Mesothelial cell of epicardium (in vitro differentiated cells): ENCODE measurements at regions not wholly inside any gene's neighbourhood (a gene's known extent, or its start where the extent isn't known, plus 50 kb on each side); places are given as distances from the start of the nearest gene placed in this dataset.

ENCODE experiments used
- DNase-seq, 2 experiments: peaks; one replicate each; pipeline ENCODE4 v3.0.0; 2021; ENCODE audit warnings: low spot score in 2 of 2; ENCODE audit not compliant: unreplicated experiment in 2 of 2
- H3K27ac Mint-ChIP-seq: 2 replicates; pipeline ENCODE4 v1.8.0; 2021; ENCODE audit warnings: mixed read lengths
- H3K27me3 Mint-ChIP-seq: 2 replicates; pipeline ENCODE4 v1.8.0; 2021; ENCODE audit warnings: low read depth, mixed read lengths
- H3K36me3 Mint-ChIP-seq: 2 replicates; pipeline ENCODE4 v1.8.0; 2021; ENCODE audit warnings: mixed read lengths
- H3K4me1 Mint-ChIP-seq: 2 replicates; pipeline ENCODE4 v1.8.0; 2021; ENCODE audit warnings: mixed read lengths
- H3K4me3 Mint-ChIP-seq: 2 replicates; pipeline ENCODE4 v1.8.0; 2021; ENCODE audit warnings: mild to moderate bottlenecking, moderate library complexity, mixed read lengths
- H3K9me3 Mint-ChIP-seq: 2 replicates; pipeline ENCODE4 v1.8.0; 2021; ENCODE audit warnings: mixed read lengths
- TF ChIP-seq, protein P1 (sequence below): fragments of 200-600 bp; sonication (generic); IDR thresholded peaks from one replicate; pipeline ENCODE4 v1.5.0; 2021; ENCODE audit warnings: antibody characterized with exemption; ENCODE audit not compliant: unreplicated experiment

DNA sequence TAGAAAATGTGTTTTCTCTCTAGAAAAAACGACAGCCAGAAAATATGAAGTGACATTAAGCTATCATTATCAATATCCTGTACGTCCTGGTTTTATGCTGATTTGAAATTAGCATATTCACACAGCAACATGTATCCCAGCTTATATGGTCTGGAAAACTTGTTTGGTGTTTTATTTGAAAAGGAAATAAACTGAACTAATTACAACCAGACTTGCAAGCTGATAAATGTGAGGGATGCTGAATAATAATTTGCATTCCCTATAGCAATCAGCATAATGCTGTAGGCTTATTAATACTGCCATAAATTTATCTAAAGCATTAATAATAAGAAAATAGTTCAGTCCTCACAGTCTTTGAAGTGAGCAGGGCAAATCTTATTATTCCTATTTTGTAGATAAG is 336.9 kb upstream of the UMPS start:
- H3K27me3 Mint-ChIP-seq, result no peaks in the 10 kb centered on the region
- no peak for DNase-seq
- H3K4me1 Mint-ChIP-seq, result peaks cover 18% of the 10 kb centered on the region
- H3K27ac Mint-ChIP-seq, result no peak overlapping the region
- H3K36me3 Mint-ChIP-seq, result peaks cover 8% of the 10 kb centered on the region
- H3K4me3 Mint-ChIP-seq, result no peak overlapping the region
- TF ChIP-seq, protein P1, sequence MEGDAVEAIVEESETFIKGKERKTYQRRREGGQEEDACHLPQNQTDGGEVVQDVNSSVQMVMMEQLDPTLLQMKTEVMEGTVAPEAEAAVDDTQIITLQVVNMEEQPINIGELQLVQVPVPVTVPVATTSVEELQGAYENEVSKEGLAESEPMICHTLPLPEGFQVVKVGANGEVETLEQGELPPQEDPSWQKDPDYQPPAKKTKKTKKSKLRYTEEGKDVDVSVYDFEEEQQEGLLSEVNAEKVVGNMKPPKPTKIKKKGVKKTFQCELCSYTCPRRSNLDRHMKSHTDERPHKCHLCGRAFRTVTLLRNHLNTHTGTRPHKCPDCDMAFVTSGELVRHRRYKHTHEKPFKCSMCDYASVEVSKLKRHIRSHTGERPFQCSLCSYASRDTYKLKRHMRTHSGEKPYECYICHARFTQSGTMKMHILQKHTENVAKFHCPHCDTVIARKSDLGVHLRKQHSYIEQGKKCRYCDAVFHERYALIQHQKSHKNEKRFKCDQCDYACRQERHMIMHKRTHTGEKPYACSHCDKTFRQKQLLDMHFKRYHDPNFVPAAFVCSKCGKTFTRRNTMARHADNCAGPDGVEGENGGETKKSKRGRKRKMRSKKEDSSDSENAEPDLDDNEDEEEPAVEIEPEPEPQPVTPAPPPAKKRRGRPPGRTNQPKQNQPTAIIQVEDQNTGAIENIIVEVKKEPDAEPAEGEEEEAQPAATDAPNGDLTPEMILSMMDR, result no peak
- H3K9me3 Mint-ChIP-seq, result no peaks in the 10 kb centered on the region

DNA sequence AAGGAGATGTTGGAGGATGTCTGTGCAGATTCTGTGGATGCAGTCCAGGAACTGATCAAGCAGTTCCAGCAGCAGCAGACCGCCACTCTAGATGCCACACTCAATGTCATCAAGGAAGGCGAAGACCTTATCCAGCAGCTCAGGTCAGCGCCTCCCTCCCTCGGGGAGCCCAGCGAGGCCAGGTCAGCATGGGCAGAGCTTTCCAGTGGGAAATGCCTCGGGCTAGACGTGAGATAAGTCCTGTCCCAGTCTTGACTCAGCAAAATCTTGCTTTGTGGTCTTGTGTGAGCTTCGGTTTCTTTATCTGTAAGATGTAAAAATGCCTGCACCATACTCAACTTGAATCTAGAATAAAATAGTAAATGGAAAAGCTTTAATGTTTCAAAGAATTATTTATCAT is 335.1 kb upstream of the UMPS start:
- no peak overlapping the region for H3K27ac Mint-ChIP-seq
- TF ChIP-seq, protein P1, result no peak
- no peak for DNase-seq

DNA sequence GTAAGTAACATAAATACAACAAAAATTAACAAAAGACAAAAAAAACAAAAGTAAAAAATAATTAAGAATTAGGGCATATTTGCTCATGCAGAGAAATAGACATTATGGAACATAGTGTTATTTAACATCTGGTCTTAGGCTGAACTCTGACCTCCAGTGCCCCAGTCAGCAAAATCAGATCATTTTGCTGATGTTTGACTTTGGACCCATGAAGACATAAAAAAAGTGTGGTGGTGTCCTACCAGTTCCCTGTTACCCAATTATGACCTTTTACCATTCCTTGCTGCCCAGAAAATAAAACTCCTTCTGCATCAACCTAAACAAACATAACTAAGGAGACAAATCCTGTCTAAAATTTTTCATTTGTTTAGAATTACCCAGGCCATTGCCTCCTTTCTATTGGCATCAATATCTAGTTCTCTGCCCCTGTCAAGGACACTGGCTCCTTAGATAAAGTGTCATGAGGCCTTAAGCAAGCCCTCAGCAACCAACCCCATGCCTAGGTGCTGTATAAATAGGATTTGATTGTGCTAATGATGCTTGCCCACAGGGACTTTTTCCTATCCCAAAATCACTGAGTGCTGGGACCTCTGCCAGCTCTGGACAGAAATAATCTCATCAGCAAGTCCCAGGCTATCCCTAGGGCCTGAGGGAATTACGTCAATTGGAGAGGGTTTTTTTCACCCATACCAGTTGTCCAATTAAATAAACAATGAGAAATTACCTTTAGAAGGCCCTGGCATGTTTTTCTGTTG is 334.5 kb upstream of the UMPS start:
- peaks cover 17% of the 10 kb centered on the region for H3K36me3 Mint-ChIP-seq
- no peaks in the 10 kb centered on the region for H3K9me3 Mint-ChIP-seq
- H3K27me3 Mint-ChIP-seq, result no peaks in the 10 kb centered on the region
- H3K4me1 Mint-ChIP-seq, result peaks cover 19% of the 10 kb centered on the region
- H3K4me3 Mint-ChIP-seq, result no peak overlapping the region
- no peak overlapping the region for H3K27ac Mint-ChIP-seq
- TF ChIP-seq, protein P1, result no peak
- DNase-seq, result no peak

More for the DNA sequence above, 335.1 kb upstream of the UMPS start:
- Mint-ChIP-seq H3K9me3 (no peaks in the 10 kb centered on the region), H3K27me3 (no peaks in the 10 kb centered on the region), H3K4me3 (no peak overlapping the region), H3K4me1 (peaks cover 15% of the 10 kb centered on the region), H3K36me3 (peaks cover 14% of the 10 kb centered on the region)

DNA sequence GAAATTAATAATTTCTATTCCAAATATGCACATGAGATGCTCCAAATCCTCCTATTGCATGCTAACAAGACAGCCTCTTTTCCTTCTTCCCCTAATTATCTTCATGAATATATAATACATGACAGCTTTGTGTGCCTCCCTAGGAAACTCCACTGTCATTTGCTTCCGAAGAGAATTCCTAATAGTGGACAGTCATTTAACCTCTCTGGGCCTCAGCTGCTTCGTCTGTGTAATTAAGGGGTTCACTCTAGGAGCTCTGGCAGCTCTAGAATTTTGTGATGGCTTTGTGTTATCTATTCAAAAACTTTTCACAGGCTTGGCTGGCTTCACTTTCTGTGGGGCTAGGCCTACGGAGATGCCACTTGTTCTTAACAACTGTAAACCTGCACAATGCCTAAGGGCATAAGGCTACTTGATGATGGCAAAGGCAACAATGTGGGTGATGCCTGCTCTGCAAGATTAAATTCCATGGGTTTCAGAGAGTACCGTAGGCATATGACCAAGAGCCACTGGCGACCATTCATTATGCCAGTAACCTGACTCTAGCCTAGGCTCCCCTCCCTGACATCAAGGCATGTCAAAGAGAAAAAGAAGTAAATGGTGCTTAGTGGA is 333.8 kb upstream of the UMPS start:
- no peak overlapping the region for H3K4me3 Mint-ChIP-seq
- no peak for DNase-seq
- peaks cover 20% of the 10 kb centered on the region for H3K4me1 Mint-ChIP-seq
- H3K27ac Mint-ChIP-seq, result no peak overlapping the region
- peaks cover 12% of the 10 kb centered on the region for H3K36me3 Mint-ChIP-seq
- H3K27me3 Mint-ChIP-seq, result no peaks in the 10 kb centered on the region
- H3K9me3 Mint-ChIP-seq, result no peaks in the 10 kb centered on the region
- TF ChIP-seq, protein P1, result no peak

DNA sequence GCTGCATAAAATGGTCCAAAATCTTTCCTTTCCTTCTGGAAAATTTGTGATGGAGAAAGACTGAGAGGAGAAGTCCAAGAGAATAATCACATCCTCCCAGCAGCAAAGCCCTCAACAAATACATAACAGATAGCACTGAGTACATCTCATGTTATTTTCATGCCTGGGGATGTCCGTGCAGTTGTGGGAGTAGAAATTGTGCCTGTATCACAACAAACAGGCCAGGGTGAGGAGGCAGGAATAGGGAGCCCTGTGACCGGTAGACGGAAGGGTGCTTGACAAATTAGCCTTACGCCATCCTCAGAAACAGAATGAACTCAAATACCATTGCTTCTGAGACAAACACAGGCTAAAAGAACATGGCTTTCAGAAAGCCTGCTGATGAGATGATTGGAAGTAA is 333.2 kb upstream of the UMPS start:
- H3K27ac Mint-ChIP-seq, result no peak overlapping the region
- no peak overlapping the region for H3K4me3 Mint-ChIP-seq
- no peaks in the 10 kb centered on the region for H3K9me3 Mint-ChIP-seq
- no peak for DNase-seq
- no peaks in the 10 kb centered on the region for H3K27me3 Mint-ChIP-seq
- H3K4me1 Mint-ChIP-seq, result peaks cover 26% of the 10 kb centered on the region
- TF ChIP-seq, protein P1, result no peak
- H3K36me3 Mint-ChIP-seq, result peaks cover 12% of the 10 kb centered on the region
